Activated T-cell treated with anti-CD3 and anti-CD28 coated beads, Interleukin-2, amount 50 U/mL, for 4 hours (primary cell): ENCODE measurements at regions not wholly inside any gene's neighbourhood (a gene's known extent, or its start where the extent isn't known, plus 50 kb on each side); places are given as distances from the start of the nearest gene placed in this dataset.

Source experiments
- ATAC-seq, 2 donors: fragments of 200-7000 bp; cut with Tn5 transposase; one replicate each; pipeline ENCODE4 v1.10.0; 2021
- DNase-seq: peaks from one replicate; pipeline ENCODE4 v3.0.0-alpha.2; 2020
- H3K27me3 Mint-ChIP-seq: one replicate; pipeline ENCODE4 v1.8.0; 2021; ENCODE audit warnings: low read depth, mixed read lengths
- H3K36me3 Mint-ChIP-seq: one replicate; pipeline ENCODE4 v1.8.0; 2022; ENCODE audit warnings: mixed read lengths; ENCODE audit not compliant: insufficient read depth
- H3K4me1 Mint-ChIP-seq: one replicate; pipeline ENCODE4 v1.8.0; 2021; ENCODE audit warnings: low read depth, mixed read lengths
- H3K4me3 Mint-ChIP-seq: one replicate; pipeline ENCODE4 v1.8.0; 2021; ENCODE audit warnings: mild to moderate bottlenecking, moderate library complexity, mixed read lengths
- H3K9me3 Mint-ChIP-seq: one replicate; pipeline ENCODE4 v1.8.0; 2021; ENCODE audit warnings: mixed read lengths

- DNase-seq (no peak), ATAC-seq (no peak)
- Mint-ChIP-seq H3K4me1 (no peaks in the 10 kb centered on the region), H3K36me3 (no peaks in the 10 kb centered on the region), H3K4me3 (no peak overlapping the region), H3K9me3 (no peaks in the 10 kb centered on the region), H3K27me3 (no peaks in the 10 kb centered on the region)
Measured at GRCh38 chr4:151831526-151831925, 70.7 kb upstream of the GATB start.

GRCh38 chr4:151830168-151830567, 69.4 kb upstream of the GATB start:
- Mint-ChIP-seq H3K4me3 (no peak overlapping the region), H3K4me1 (no peaks in the 10 kb centered on the region), H3K9me3 (peaks cover 3% of the 10 kb centered on the region), H3K36me3 (no peaks in the 10 kb centered on the region), H3K27me3 (no peaks in the 10 kb centered on the region)
- ATAC-seq (no peak), DNase-seq (no peak)

- no peak for ATAC-seq
- H3K4me1 Mint-ChIP-seq, result no peaks in the 10 kb centered on the region
- H3K36me3 Mint-ChIP-seq, result no peaks in the 10 kb centered on the region
- no peaks in the 10 kb centered on the region for H3K27me3 Mint-ChIP-seq
- no peak overlapping the region for H3K4me3 Mint-ChIP-seq
- H3K9me3 Mint-ChIP-seq, result peaks cover 3% of the 10 kb centered on the region
- DNase-seq, result no peak
Measured at GRCh38 chr4:151829309-151829708, 68.5 kb upstream of the GATB start.

- Mint-ChIP-seq H3K9me3 (peaks cover 3% of the 10 kb centered on the region), H3K4me1 (no peaks in the 10 kb centered on the region), H3K36me3 (no peaks in the 10 kb centered on the region), H3K4me3 (no peak overlapping the region), H3K27me3 (peaks cover 6% of the 10 kb centered on the region)
- DNase-seq (no peak), ATAC-seq (no peak)
Measured at GRCh38 chr4:151824656-151825055, 63.8 kb upstream of the GATB start.

- H3K36me3 Mint-ChIP-seq, result no peaks in the 10 kb centered on the region
- H3K27me3 Mint-ChIP-seq, result peaks cover 9% of the 10 kb centered on the region
- no peaks in the 10 kb centered on the region for H3K4me1 Mint-ChIP-seq
- no peak for ATAC-seq
- DNase-seq, result no peak
- peaks cover 3% of the 10 kb centered on the region for H3K9me3 Mint-ChIP-seq
- no peak overlapping the region for H3K4me3 Mint-ChIP-seq
Measured at GRCh38 chr4:151822331-151822730, 61.5 kb upstream of the GATB start.

- no peak overlapping the region for H3K4me3 Mint-ChIP-seq
- H3K36me3 Mint-ChIP-seq, result no peaks in the 10 kb centered on the region
- H3K9me3 Mint-ChIP-seq, result no peaks in the 10 kb centered on the region
- DNase-seq, result no peak
- peaks cover 9% of the 10 kb centered on the region for H3K27me3 Mint-ChIP-seq
- no peak for ATAC-seq
- H3K4me1 Mint-ChIP-seq, result no peaks in the 10 kb centered on the region
Measured at GRCh38 chr4:151820004-151820403, 59.2 kb upstream of the GATB start.

GRCh38 chr4:151811403-151811802, 50.6 kb upstream of the GATB start:
- H3K27me3 Mint-ChIP-seq, result no peaks in the 10 kb centered on the region
- H3K36me3 Mint-ChIP-seq, result no peaks in the 10 kb centered on the region
- H3K4me3 Mint-ChIP-seq, result no peak overlapping the region
- no peaks in the 10 kb centered on the region for H3K9me3 Mint-ChIP-seq
- ATAC-seq (no peak), DNase-seq (no peak)
- peaks cover 2% of the 10 kb centered on the region for H3K4me1 Mint-ChIP-seq
